NB4 (cell line): ENCODE measurements at regions not wholly inside any gene's neighbourhood (a gene's known extent, or its start where the extent isn't known, plus 50 kb on each side); places are given as distances from the start of the nearest gene placed in this dataset.

ENCODE experiments used
- CTCF ChIP-seq: IDR thresholded peaks from one replicate; pipeline ENCODE4 v1.5.1; 2012; ENCODE audit warnings: low read depth, low read length
- MYC ChIP-seq: IDR thresholded peaks from 2 replicates; pipeline ENCODE4 v1.6.1; 2011; ENCODE audit warnings: low read depth, low read length
- POLR2A ChIP-seq: IDR thresholded peaks from 2 replicates; pipeline ENCODE4 v1.6.1; 2011; ENCODE audit warnings: mild to moderate bottlenecking; ENCODE audit not compliant: insufficient read length; ENCODE audit errors: extremely low read depth

GRCh38 chr10:29763396-29763795 lies 128.6 kb upstream of the SVIL start:
- TF ChIP-seq POLR2A (no peak), CTCF (no peak), MYC (no peak)
